ENCODE measurements at regions not wholly inside any gene's neighbourhood (a gene's known extent, or its start where the extent isn't known, plus 50 kb on each side); places are given as distances from the start of the nearest gene placed in this dataset.

DNA sequence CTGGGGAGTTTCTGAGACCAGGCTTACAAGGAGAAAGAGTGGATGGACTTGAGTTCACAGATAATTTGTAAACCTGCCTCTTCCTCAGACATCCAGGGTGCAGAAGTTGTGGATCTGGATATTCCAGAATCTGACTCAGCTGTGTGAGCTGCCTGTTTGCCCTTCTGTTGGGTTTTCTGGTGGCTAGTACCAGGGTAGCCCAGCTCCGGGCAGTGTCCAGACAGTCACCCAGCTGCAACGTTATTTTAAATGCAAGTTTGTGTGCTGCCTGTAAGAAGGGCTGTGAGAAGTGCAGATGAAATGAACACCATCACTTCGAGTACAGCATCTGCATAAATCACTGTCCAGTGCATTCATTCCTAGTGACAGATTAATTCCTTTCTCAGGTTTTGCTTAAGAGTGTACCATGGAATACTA lies 1053.0 kb downstream of the TUSC7 start:
- TF ChIP-seq, protein P1, sequence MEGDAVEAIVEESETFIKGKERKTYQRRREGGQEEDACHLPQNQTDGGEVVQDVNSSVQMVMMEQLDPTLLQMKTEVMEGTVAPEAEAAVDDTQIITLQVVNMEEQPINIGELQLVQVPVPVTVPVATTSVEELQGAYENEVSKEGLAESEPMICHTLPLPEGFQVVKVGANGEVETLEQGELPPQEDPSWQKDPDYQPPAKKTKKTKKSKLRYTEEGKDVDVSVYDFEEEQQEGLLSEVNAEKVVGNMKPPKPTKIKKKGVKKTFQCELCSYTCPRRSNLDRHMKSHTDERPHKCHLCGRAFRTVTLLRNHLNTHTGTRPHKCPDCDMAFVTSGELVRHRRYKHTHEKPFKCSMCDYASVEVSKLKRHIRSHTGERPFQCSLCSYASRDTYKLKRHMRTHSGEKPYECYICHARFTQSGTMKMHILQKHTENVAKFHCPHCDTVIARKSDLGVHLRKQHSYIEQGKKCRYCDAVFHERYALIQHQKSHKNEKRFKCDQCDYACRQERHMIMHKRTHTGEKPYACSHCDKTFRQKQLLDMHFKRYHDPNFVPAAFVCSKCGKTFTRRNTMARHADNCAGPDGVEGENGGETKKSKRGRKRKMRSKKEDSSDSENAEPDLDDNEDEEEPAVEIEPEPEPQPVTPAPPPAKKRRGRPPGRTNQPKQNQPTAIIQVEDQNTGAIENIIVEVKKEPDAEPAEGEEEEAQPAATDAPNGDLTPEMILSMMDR (IDR thresholded peaks at IDR 0.05): no peak
- TF ChIP-seq POLR2A (IDR thresholded peaks at IDR 0.05): no peak
- TF ChIP-seq EP300 (IDR thresholded peaks at IDR 0.05; ENCODE audit: low read depth): no peak
- TF ChIP-seq POLR2AphosphoS5 (IDR thresholded peaks at IDR 0.05): no peak

All from transverse colon (tissue), 4 donors.